IPS-18a (cell line): ENCODE measurements at regions not wholly inside any gene's neighbourhood (a gene's known extent, or its start where the extent isn't known, plus 50 kb on each side); places are given as distances from the start of the nearest gene placed in this dataset.

ENCODE experiments used
- H3K27ac ChIP-seq: one replicate; pipeline ENCODE4 v1.5.1; 2013; ENCODE audit warnings: low read length
- H3K27me3 ChIP-seq: one replicate; pipeline ENCODE4 v1.6.1; 2013; ENCODE audit warnings: mild to moderate bottlenecking, low read length; ENCODE audit not compliant: control insufficient read depth, insufficient read depth
- H3K36me3 ChIP-seq: one replicate; pipeline ENCODE4 v1.6.1; 2013; ENCODE audit warnings: low read depth, low read length; ENCODE audit not compliant: control insufficient read depth
- H3K4me1 ChIP-seq: one replicate; pipeline ENCODE4 v1.6.1; 2013; ENCODE audit warnings: low read depth, low read length; ENCODE audit not compliant: control insufficient read depth
- H3K4me3 ChIP-seq: one replicate; pipeline ENCODE4 v1.5.1; 2013; ENCODE audit warnings: low read length
- H3K9ac ChIP-seq: one replicate; pipeline ENCODE4 v1.6.1; 2013; ENCODE audit warnings: mild to moderate bottlenecking, low read length, moderate library complexity
- H3K9me3 ChIP-seq: one replicate; pipeline ENCODE4 v1.6.1; 2013; ENCODE audit warnings: low read depth, low read length; ENCODE audit not compliant: control insufficient read depth

DNA sequence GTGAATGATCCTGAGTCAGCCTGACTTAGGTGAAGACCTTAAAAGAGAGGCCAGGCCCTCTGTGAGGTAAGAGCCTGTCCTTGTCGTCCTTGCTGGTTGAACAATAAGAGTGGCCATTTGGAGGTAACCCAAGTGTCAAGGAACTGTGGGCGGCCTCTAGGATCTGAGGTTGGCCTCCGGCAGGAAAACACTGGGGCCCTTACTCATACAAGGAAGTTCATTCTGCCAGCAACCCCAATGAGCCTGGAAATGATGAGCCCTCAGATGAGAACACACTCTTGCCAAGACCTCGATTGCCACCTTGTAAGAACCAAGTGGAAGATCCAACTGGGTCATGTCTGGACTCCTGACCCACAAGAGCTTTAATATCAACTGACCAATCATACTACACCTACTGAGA lies 95.5 kb upstream of the LRATD1 start:
- H3K36me3 ChIP-seq: no peaks in the 10 kb centered on the region

DNA sequence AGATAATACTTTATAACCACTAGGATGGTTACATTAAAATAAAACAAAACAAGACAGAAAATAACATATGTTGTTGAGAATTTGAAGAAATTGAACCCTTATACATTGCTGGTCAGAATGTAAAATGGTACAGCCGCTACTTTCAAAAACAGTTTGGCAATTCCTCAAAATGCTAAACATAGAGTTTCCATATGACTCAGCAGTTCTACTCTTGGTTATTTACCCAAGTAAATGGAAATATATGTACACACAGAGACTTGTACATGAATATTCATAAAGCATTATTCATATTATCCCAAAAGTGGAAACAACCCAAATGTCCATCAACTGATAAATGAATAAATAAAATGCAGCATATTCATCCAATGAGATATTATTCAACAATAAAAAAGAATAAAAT lies 92.5 kb upstream of the LRATD1 start:
- Histone ChIP-seq H3K4me3 (no peak overlapping the region), H3K27me3 (no peaks in the 10 kb centered on the region), H3K9me3 (no peaks in the 10 kb centered on the region), H3K27ac (no peak overlapping the region), H3K9ac (no peak overlapping the region), H3K4me1 (no peaks in the 10 kb centered on the region), H3K36me3 (no peaks in the 10 kb centered on the region)

More for the DNA sequence above, 95.5 kb upstream of the LRATD1 start:
- Histone ChIP-seq H3K27me3 (no peaks in the 10 kb centered on the region), H3K9me3 (no peaks in the 10 kb centered on the region), H3K27ac (no peak overlapping the region), H3K4me3 (no peak overlapping the region), H3K4me1 (no peaks in the 10 kb centered on the region), H3K9ac (no peak overlapping the region)

DNA sequence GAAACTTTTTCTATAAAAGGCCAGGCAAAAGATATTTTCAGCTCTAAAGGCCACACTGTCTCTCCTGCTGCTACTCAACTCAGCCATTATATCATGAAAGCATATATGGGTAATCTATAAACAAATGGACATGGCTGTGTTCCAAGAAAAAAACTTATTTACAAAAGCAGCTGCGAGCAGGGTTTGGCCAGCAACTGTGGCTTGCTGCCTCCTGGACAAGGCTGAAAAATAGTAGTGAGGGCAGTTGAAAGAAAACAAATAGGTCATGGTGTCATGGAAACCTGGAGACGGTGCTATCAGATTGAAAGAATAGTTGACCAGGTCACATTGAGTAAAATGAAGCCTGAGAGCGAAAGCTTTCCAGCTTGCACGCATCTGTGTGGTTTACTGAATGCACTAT lies 89.2 kb upstream of the LRATD1 start:
- H3K36me3 ChIP-seq: no peaks in the 10 kb centered on the region

DNA sequence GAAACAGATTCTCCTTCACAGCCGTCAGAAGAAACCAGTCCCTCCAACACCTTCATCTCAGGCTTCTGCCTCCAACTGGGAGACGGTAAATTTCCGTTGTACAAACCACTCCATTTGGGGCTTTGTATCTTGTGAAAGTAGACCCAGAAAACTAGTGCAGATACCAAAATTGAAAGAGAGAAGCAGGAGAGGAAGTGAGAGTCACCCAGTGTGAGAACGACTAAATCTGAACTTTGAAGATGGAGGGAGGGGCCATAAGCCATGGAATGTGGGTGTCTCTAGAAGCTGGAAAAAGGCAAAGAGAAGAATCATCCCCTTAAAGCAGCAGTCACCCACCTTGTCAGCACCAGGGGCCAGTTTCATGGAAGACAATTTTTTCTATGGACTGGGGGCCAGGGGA lies 88.3 kb upstream of the LRATD1 start:
- no peak overlapping the region for H3K4me3 ChIP-seq
- no peaks in the 10 kb centered on the region for H3K36me3 ChIP-seq
- no peaks in the 10 kb centered on the region for H3K9me3 ChIP-seq
- H3K9ac ChIP-seq: no peak overlapping the region
- H3K27me3 ChIP-seq: no peaks in the 10 kb centered on the region
- no peak overlapping the region for H3K27ac ChIP-seq
- no peaks in the 10 kb centered on the region for H3K4me1 ChIP-seq

More for the DNA sequence above, 89.2 kb upstream of the LRATD1 start:
- Histone ChIP-seq H3K9ac (no peak overlapping the region), H3K27ac (no peak overlapping the region), H3K4me3 (no peak overlapping the region), H3K27me3 (no peaks in the 10 kb centered on the region), H3K4me1 (no peaks in the 10 kb centered on the region), H3K9me3 (no peaks in the 10 kb centered on the region)

GRCh38 chr2:14547830-14548229 lies 84.7 kb upstream of the LRATD1 start:
- no peak overlapping the region for H3K4me3 ChIP-seq
- H3K9ac ChIP-seq: no peak overlapping the region
- H3K27me3 ChIP-seq: no peaks in the 10 kb centered on the region
- no peak overlapping the region for H3K27ac ChIP-seq
- H3K9me3 ChIP-seq: no peaks in the 10 kb centered on the region
- H3K4me1 ChIP-seq: no peaks in the 10 kb centered on the region
- no peaks in the 10 kb centered on the region for H3K36me3 ChIP-seq

GRCh38 chr2:14550658-14551057 lies 81.9 kb upstream of the LRATD1 start:
- Histone ChIP-seq H3K9ac (no peak overlapping the region), H3K36me3 (no peaks in the 10 kb centered on the region), H3K4me3 (no peak overlapping the region), H3K4me1 (no peaks in the 10 kb centered on the region), H3K9me3 (no peaks in the 10 kb centered on the region), H3K27ac (no peak overlapping the region), H3K27me3 (no peaks in the 10 kb centered on the region)

GRCh38 chr2:14551069-14551468 lies 81.4 kb upstream of the LRATD1 start:
- Histone ChIP-seq H3K4me1 (no peaks in the 10 kb centered on the region), H3K9me3 (no peaks in the 10 kb centered on the region), H3K27ac (no peak overlapping the region), H3K36me3 (no peaks in the 10 kb centered on the region), H3K27me3 (no peaks in the 10 kb centered on the region), H3K9ac (no peak overlapping the region), H3K4me3 (no peak overlapping the region)

GRCh38 chr2:14552286-14552685 lies 80.2 kb upstream of the LRATD1 start:
- H3K4me1 ChIP-seq: no peaks in the 10 kb centered on the region
- no peak overlapping the region for H3K27ac ChIP-seq
- no peaks in the 10 kb centered on the region for H3K36me3 ChIP-seq
- no peaks in the 10 kb centered on the region for H3K9me3 ChIP-seq
- H3K9ac ChIP-seq: no peak overlapping the region
- no peaks in the 10 kb centered on the region for H3K27me3 ChIP-seq
- H3K4me3 ChIP-seq: no peak overlapping the region

GRCh38 chr2:14552818-14553217 lies 79.7 kb upstream of the LRATD1 start:
- H3K9me3 ChIP-seq: no peaks in the 10 kb centered on the region
- no peaks in the 10 kb centered on the region for H3K4me1 ChIP-seq
- no peak overlapping the region for H3K9ac ChIP-seq
- no peak overlapping the region for H3K4me3 ChIP-seq
- H3K27me3 ChIP-seq: no peaks in the 10 kb centered on the region
- no peak overlapping the region for H3K27ac ChIP-seq
- no peaks in the 10 kb centered on the region for H3K36me3 ChIP-seq

DNA sequence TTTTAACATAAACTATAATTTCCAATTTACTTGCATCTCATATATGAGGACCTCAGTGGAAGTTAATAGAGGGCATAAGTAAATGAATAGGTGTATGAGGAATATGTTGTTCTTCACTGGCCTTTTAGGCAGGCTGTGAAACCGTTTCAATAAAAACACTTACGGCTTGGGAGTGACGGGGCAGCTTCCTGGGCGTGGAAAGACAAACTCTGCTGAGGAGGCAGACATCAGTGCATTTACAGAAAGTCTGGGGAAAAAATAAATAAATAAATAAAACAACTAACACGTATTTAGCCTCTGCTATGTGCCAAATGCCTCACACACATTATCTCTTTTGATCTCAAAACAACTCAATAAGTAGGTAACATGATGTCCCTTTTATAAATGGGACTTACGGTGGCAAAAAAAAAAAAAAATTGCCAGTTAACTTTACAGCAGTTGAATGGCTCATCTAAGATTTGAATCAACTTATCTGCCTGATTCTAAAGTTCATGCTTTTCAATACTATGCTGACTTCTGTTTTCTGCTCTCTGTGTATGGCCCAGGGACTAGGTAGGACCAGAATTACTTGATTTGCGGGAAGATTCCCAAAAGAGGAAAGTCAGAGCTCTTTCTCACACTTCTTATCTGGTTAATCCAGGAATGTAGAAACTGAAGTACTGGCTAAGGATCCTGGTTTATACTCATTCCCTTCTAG lies 77.5 kb upstream of the LRATD1 start:
- no peaks in the 10 kb centered on the region for H3K36me3 ChIP-seq
- no peak overlapping the region for H3K9ac ChIP-seq
- no peaks in the 10 kb centered on the region for H3K9me3 ChIP-seq
- H3K27ac ChIP-seq: no peak overlapping the region
- no peaks in the 10 kb centered on the region for H3K4me1 ChIP-seq
- no peak overlapping the region for H3K4me3 ChIP-seq
- H3K27me3 ChIP-seq: no peaks in the 10 kb centered on the region

DNA sequence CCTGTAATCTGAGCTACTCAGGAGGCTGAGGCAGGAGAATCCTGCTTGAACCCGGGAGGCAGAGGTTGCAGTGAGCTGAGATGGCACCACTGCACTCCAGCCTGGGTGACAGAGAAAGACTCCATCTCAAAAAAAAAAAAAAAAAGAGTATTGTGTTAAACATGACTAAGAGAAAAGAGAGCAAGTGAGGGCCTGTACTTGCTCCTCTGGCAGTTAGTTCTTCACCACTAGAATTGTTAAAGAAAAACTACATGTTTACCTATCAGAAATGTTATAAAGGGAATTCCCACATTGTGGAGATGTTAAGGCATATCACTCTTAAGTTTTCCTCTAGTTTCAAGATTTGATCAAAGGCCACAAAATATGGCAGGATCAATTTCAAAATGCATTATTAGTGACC lies 75.4 kb upstream of the LRATD1 start:
- H3K4me3 ChIP-seq: no peak overlapping the region
- H3K27ac ChIP-seq: no peak overlapping the region
- no peaks in the 10 kb centered on the region for H3K4me1 ChIP-seq
- H3K9me3 ChIP-seq: no peaks in the 10 kb centered on the region
- H3K9ac ChIP-seq: no peak overlapping the region
- H3K36me3 ChIP-seq: no peaks in the 10 kb centered on the region
- H3K27me3 ChIP-seq: no peaks in the 10 kb centered on the region

DNA sequence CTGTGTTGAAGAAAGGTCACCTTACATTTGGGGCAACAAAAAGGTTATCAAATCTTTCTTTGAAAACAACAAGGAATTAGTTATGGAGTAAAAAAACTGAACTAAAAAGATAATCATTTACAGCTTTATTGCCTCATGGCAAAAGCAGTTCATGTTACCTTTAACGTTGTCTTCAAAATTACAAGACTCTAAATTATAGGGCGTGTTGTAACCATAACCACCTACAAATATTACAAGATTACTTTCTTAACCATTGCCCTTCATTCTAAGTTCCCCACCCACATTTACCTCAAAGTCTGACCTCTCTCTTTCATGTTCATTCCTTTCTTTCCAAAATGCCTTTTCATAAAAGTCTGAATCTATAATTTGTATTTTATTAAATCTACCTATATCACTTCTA lies 74.6 kb upstream of the LRATD1 start:
- no peak overlapping the region for H3K27ac ChIP-seq
- no peaks in the 10 kb centered on the region for H3K36me3 ChIP-seq
- no peaks in the 10 kb centered on the region for H3K4me1 ChIP-seq
- H3K9me3 ChIP-seq: no peaks in the 10 kb centered on the region
- H3K27me3 ChIP-seq: no peaks in the 10 kb centered on the region
- H3K9ac ChIP-seq: no peak overlapping the region
- no peak overlapping the region for H3K4me3 ChIP-seq
